Uterus (tissue), 3 donors: ENCODE measurements at regions not wholly inside any gene's neighbourhood (a gene's known extent, or its start where the extent isn't known, plus 50 kb on each side); places are given as distances from the start of the nearest gene placed in this dataset.
"Not testable (repeated sequence)": the region's sequence is repeated elsewhere in the genome, so short reads cannot be mapped to it uniquely, and the experiment has no call there.

ENCODE experiments used
- DNase-seq, 2 donors: peaks; one replicate each; pipeline ENCODE4 v3.0.0-alpha.2; 2019 to 2020
- H3K27ac ChIP-seq, 2 donors: fragments of 200-600 bp; sonication (generic); 1 replicate in 1 of 2; 2 replicates in 1 of 2; pipeline ENCODE4 v1.5.1; 2016 to 2018
- H3K27me3 ChIP-seq, 2 donors: fragments of 200-600 bp; sonication (generic); one replicate each; pipeline ENCODE4 v1.5.1; 2018 to 2019; ENCODE audit warnings: control low read depth in 1 of 2
- H3K36me3 ChIP-seq, 2 donors: fragments of 200-600 bp; sonication (generic); one replicate each; pipeline ENCODE4 v1.5.1; 2019; ENCODE audit warnings: control low read depth in 1 of 2
- H3K4me1 ChIP-seq, 2 donors: fragments of 200-600 bp; sonication (generic); one replicate each; pipeline ENCODE4 v1.5.1; 2018 to 2019; ENCODE audit warnings: control low read depth in 1 of 2
- H3K4me3 ChIP-seq, 2 donors: fragments of 200-600 bp; sonication (generic); 1 replicate in 1 of 2; 2 replicates in 1 of 2; pipeline ENCODE4 v1.5.1; 2018 to 2019; ENCODE audit warnings: mild to moderate bottlenecking in 1 of 2
- H3K9me3 ChIP-seq, 2 donors: fragments of 200-600 bp; sonication (generic); one replicate each; pipeline ENCODE4 v1.5.1; 2019; ENCODE audit warnings: control low read depth in 1 of 2
- POLR2A ChIP-seq, 2 donors: fragments of 450-650 bp; IDR thresholded peaks; one replicate each; pipeline ENCODE4 v1.6.1; 2016; ENCODE audit warnings: antibody characterized with exemption in 2 of 2, mild to moderate bottlenecking in 1 of 2, moderate library complexity in 1 of 2
- intact Hi-C: fragments of 100-400 bp; cut with DNase I; formaldehyde crosslinking; loops from one replicate; pipeline ENCODE4 v1.15.1; 2023; ENCODE audit warnings: low total_unique reads
- TF ChIP-seq, protein P1 (sequence below), 4 experiments: fragments of 200-600 bp in 2 of 4; fragments of 450-650 bp in 2 of 4; sonication (generic) in 2 of 4; IDR thresholded peaks; one replicate each; pipeline ENCODE4 v1.5.1; 2016 to 2019; ENCODE audit warnings: antibody characterized with exemption in 4 of 4, mild to moderate bottlenecking in 2 of 4, moderate library complexity in 1 of 4
- donor health status: DM: yes; HTN: yes; CAD: no.

DNA sequence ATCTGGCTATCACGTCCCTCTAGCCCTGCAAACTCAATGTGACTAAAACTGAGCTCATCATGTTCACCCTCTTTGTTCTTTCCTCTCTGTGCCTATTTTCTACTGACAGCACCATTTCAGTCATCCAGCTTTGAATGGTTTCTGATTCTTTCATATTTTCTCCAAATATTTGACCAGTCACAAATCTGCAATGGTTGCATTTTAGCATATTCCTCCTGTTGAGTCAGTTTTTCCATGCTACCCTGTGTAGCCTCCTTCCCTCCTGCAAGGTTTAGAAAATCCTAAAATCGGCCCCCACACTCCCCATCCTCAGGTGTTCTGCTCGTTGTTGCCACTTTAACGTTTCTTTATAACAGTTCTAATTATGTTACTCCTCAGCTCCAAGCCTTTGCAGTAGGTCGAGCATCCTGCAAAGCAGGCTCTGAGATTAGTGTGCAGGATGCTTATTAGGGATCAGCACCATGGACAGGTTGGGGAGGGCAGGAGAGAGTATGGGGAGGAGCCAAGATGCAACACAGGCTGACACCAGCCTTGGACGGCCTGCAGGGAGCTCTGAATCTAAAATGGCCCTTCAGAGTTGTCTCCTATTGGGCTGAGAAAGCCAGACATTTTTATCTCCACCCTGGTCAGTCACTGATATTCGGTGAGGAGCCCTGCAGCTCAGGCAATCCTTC is 531.0 kb upstream of the COBL start:
- H3K27ac ChIP-seq = no peak overlapping the region

DNA sequence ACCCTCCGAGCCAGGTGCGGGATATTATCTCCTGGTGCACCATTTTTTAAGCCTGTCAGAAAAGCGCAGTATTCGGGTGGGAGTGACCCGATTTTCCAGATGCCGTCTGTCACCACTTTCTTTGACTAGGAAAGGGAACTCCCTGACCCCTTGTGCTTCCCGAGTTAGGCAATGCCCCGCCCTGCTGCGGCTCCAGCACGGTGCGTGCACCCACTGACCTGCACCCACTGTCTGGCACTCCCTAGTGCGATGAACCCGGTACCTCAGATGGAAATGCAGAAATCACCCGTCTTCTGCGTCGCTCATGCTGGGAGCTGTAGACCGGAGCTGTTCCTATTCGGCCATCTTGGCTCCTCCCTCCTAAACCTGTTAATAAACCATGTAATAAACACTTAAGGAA is 522.5 kb upstream of the COBL start:
- H3K27me3 ChIP-seq, H3K27ac ChIP-seq, H3K4me3 ChIP-seq, DNase-seq, H3K36me3 ChIP-seq, H3K4me1 ChIP-seq, intact Hi-C loops, H3K9me3 ChIP-seq: not testable (repeated sequence)

More for the DNA sequence above, 531.0 kb upstream of the COBL start:
- Histone ChIP-seq H3K9me3 (no peaks in the 10 kb centered on the region), H3K36me3 (no peaks in the 10 kb centered on the region), H3K27me3 (no peaks in the 10 kb centered on the region), H3K4me1 (no peaks in the 10 kb centered on the region), H3K4me3 (no peak overlapping the region)
- TF ChIP-seq, protein P1, sequence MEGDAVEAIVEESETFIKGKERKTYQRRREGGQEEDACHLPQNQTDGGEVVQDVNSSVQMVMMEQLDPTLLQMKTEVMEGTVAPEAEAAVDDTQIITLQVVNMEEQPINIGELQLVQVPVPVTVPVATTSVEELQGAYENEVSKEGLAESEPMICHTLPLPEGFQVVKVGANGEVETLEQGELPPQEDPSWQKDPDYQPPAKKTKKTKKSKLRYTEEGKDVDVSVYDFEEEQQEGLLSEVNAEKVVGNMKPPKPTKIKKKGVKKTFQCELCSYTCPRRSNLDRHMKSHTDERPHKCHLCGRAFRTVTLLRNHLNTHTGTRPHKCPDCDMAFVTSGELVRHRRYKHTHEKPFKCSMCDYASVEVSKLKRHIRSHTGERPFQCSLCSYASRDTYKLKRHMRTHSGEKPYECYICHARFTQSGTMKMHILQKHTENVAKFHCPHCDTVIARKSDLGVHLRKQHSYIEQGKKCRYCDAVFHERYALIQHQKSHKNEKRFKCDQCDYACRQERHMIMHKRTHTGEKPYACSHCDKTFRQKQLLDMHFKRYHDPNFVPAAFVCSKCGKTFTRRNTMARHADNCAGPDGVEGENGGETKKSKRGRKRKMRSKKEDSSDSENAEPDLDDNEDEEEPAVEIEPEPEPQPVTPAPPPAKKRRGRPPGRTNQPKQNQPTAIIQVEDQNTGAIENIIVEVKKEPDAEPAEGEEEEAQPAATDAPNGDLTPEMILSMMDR (IDR thresholded peaks at IDR 0.05) = no peak
- TF ChIP-seq POLR2A (IDR thresholded peaks at IDR 0.05) = no peak
- intact Hi-C loops = no loop called here
- DNase-seq = no peak

DNA sequence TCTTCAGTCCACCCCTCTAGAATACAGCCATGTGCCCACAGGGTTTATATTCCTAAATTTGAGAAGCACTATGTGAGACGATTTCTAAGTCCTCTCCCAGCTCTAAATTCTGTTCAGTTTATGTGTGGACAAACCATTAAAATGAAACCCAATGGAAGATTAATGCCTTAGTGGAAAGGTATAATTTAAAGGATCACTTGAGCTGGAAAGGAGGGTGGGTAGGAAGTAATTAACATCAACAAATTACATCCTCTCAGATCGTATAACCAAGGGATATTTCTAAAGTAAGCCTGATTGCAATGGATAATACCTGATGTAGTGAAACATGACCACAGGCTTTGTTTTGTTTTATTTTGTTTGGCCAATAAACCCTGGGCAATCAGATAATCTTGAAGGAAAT is 511.0 kb upstream of the COBL start:
- Histone ChIP-seq H3K4me3 (no peak overlapping the region), H3K27me3 (no peaks in the 10 kb centered on the region), H3K9me3 (no peaks in the 10 kb centered on the region), H3K36me3 (no peaks in the 10 kb centered on the region), H3K4me1 (no peaks in the 10 kb centered on the region), H3K27ac (no peak overlapping the region)
- intact Hi-C loops = no loop called here
- TF ChIP-seq, protein P1 (IDR thresholded peaks at IDR 0.05) = no peak
- TF ChIP-seq POLR2A (IDR thresholded peaks at IDR 0.05) = no peak
- DNase-seq = no peak

DNA sequence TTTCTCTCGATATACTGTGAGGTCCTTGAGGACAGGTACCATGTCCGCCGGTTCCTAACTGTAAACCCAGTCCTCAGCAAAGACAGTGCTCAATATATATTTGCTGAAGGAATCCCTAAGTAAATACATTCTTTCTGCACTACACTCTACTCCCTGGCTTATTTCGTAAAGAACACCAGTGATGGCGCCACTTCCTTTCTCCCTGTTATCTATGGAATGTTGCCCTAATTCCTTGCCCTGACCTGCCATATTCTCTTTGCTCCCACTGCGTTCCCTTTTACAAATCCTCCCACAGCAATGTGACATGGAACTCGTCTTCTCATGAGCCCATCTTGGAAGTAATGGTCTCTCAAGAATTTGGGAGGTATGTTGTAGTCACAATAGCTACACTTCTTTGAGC is 507.4 kb upstream of the COBL start:
- H3K4me1 ChIP-seq = no peaks in the 10 kb centered on the region
- intact Hi-C loops = no loop called here
- TF ChIP-seq, protein P1 (IDR thresholded peaks at IDR 0.05) = no peak
- no peak for TF ChIP-seq POLR2A (IDR thresholded peaks at IDR 0.05)
- H3K27ac ChIP-seq = no peak overlapping the region
- H3K27me3 ChIP-seq = no peaks in the 10 kb centered on the region
- no peak for DNase-seq
- no peaks in the 10 kb centered on the region for H3K9me3 ChIP-seq
- H3K4me3 ChIP-seq = no peak overlapping the region
- no peaks in the 10 kb centered on the region for H3K36me3 ChIP-seq

DNA sequence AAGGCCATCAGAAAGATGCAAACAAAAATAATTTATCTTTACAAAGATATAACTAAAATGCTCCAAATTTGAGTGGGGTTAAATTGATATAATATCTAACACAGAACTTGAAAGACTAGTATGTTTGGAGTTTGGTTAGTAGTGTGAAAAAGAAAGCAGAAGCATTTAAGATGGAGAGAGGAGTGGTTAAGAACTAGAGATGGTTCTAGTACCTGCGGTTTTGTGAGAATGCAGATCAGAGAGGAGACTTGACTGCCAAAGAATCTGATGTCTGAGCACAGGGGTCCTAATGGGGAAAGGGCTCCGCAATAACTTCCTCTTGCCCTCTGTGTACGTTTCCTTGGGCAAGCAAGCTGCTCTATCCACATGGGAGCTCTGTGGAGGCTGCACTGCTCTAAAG is 506.8 kb upstream of the COBL start:
- Histone ChIP-seq H3K27ac (no peak overlapping the region), H3K36me3 (no peaks in the 10 kb centered on the region), H3K4me1 (no peaks in the 10 kb centered on the region), H3K9me3 (no peaks in the 10 kb centered on the region), H3K4me3 (no peak overlapping the region), H3K27me3 (no peaks in the 10 kb centered on the region)
- no peak for DNase-seq
- intact Hi-C loops = no loop called here
- TF ChIP-seq, protein P1 (IDR thresholded peaks at IDR 0.05) = no peak
- no peak for TF ChIP-seq POLR2A (IDR thresholded peaks at IDR 0.05)
